ENCODE measurements at regions not wholly inside any gene's neighbourhood (a gene's known extent, or its start where the extent isn't known, plus 50 kb on each side); places are given as distances from the start of the nearest gene placed in this dataset.

DNA sequence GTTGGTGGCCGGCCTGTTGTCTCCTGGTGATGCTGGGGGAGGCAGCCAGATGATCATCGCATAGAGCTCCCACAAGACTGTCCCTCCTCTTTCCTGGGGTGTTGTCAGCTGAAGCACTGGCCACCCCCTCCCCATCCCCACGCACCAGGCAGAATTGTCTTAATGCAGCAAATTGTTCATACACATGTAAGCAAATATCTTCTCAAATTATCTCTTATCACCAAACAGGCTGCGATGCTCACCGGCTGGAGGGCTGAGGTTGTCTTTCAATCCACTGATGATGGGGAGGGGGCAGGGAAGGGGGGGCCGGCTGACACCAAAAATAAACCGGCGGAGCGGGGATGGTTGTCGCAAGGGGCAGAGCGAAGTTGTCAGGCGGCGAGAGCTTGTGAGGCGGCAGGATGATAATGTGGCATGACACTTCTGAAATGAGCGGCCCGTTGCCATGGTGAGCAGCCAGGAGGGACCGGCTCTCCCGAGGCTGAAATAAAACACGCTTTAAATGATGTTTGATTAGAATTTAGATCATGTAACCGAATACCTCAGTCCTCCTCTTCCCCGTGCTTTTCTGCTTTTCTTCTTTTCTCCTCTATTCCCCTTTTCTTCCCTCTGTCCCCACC is 59.8 kb downstream of the MRM1 start:
- Histone ChIP-seq H3K4me3 (ENCODE audit: low read depth, low read length) (no peak overlapping the region), H3K27me3 (ENCODE audit: control insufficient read depth, insufficient read depth, low read length) (peaks cover 60% of the 10 kb centered on the region), H3K36me3 (ENCODE audit: control insufficient read depth, insufficient read depth, low read length) (no peaks in the 10 kb centered on the region)
- TF ChIP-seq, protein P1, sequence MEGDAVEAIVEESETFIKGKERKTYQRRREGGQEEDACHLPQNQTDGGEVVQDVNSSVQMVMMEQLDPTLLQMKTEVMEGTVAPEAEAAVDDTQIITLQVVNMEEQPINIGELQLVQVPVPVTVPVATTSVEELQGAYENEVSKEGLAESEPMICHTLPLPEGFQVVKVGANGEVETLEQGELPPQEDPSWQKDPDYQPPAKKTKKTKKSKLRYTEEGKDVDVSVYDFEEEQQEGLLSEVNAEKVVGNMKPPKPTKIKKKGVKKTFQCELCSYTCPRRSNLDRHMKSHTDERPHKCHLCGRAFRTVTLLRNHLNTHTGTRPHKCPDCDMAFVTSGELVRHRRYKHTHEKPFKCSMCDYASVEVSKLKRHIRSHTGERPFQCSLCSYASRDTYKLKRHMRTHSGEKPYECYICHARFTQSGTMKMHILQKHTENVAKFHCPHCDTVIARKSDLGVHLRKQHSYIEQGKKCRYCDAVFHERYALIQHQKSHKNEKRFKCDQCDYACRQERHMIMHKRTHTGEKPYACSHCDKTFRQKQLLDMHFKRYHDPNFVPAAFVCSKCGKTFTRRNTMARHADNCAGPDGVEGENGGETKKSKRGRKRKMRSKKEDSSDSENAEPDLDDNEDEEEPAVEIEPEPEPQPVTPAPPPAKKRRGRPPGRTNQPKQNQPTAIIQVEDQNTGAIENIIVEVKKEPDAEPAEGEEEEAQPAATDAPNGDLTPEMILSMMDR (IDR thresholded peaks at IDR 0.05; ENCODE audit: insufficient read depth, low read length, poor library complexity, severe bottlenecking) = no peak
- no peak for DNase-seq (ENCODE audit: low read depth)

DNA sequence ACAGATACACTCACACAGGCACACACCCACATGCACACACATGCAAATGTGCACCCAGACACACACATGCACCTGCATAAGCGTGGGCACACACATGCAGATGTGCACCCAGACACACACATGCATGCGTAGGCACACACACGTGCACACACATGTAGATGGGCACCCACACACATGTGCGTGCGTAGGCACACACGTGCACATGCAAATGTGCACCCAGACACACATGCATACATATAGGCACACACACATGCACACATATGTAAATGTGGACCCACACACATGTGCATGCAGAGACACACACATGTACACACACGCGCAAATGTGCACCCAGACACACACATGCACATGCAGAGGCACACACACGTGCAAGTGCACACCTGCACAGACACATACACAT is 60.3 kb downstream of the MRM1 start:
- no peak for DNase-seq (ENCODE audit: low read depth)
- Histone ChIP-seq H3K27me3 (ENCODE audit: control insufficient read depth, insufficient read depth, low read length) (peaks cover 59% of the 10 kb centered on the region), H3K4me3 (ENCODE audit: low read depth, low read length) (no peak overlapping the region), H3K36me3 (ENCODE audit: control insufficient read depth, insufficient read depth, low read length) (no peaks in the 10 kb centered on the region)
- TF ChIP-seq, protein P1 (IDR thresholded peaks at IDR 0.05; ENCODE audit: insufficient read depth, low read length, poor library complexity, severe bottlenecking) = no peak

DNA sequence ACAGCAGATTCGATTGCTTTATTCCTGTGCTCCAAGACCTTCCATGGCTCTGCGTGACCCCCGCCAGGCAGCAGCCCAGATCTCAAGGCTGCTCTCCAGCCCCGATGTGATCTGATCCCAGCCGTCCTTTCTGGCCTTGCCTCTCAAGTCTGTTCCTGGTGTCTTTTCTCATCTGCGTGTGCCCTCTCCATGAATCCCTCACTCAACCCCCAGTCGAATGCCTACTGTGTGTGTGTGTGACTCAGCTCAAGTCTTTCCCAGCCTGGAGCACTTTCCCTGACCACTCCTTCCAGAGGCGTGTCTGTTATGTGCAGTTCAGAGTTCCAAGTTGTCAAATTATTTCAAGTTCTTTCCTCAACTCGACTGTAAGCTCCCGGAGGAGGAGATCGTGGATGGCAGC is 64.0 kb downstream of the MRM1 start:
- TF ChIP-seq, protein P1 (IDR thresholded peaks at IDR 0.05; ENCODE audit: insufficient read depth, low read length, poor library complexity, severe bottlenecking) = no peak
- H3K27me3 ChIP-seq (ENCODE audit: control insufficient read depth, insufficient read depth, low read length) = peaks cover 37% of the 10 kb centered on the region
- no peak overlapping the region for H3K4me3 ChIP-seq (ENCODE audit: low read depth, low read length)
- DNase-seq (ENCODE audit: low read depth) = no peak
- H3K36me3 ChIP-seq (ENCODE audit: control insufficient read depth, insufficient read depth, low read length) = no peaks in the 10 kb centered on the region

DNA sequence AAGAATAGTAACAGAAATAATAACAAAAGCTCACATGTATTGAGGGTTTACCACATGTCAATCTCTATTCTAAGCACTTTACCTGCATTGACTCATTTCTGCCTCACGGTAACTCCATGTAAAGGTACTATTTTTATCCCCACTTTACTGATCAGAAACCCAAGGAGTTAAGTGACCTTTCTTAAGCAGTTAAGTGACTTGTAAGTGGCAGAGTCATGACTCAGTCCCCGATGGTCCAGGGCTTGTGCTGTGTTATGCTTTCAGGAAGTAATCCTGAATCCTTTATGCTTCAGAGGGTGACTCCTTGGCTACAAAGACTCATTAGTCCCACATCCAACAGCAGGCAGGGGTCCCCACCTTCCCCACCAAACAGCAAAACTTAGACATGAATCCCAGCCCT is 66.5 kb downstream of the MRM1 start:
- TF ChIP-seq, protein P1 (IDR thresholded peaks at IDR 0.05; ENCODE audit: insufficient read depth, low read length, poor library complexity, severe bottlenecking) = no peak
- peaks cover 27% of the 10 kb centered on the region for H3K27me3 ChIP-seq (ENCODE audit: control insufficient read depth, insufficient read depth, low read length)
- H3K36me3 ChIP-seq (ENCODE audit: control insufficient read depth, insufficient read depth, low read length) = no peaks in the 10 kb centered on the region
- H3K4me3 ChIP-seq (ENCODE audit: low read depth, low read length) = no peak overlapping the region
- peak; percentile 2 for DNase-seq (ENCODE audit: low read depth)

DNA sequence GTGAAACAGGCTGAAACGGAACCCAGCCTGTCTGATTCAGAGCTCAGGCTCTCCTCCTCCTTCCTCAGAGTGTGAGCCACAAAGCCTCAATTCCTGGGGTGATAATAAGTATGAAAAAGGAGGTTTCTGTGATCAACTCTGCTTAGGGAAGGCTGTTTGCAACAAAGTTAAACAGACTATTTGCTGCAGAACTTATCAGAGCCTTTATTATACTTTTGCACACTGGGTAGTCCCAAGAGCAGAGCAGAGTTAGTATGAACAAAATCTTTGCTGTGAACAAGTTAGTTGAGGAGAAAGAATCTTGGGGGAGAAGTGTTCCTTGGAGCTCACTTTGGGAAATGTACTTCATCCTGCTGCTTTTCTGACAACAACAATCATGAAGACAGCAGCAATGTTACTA is 67.4 kb downstream of the MRM1 start:
- DNase-seq (ENCODE audit: low read depth) = no peak
- Histone ChIP-seq H3K4me3 (ENCODE audit: low read depth, low read length) (no peak overlapping the region), H3K27me3 (ENCODE audit: control insufficient read depth, insufficient read depth, low read length) (peaks cover 22% of the 10 kb centered on the region), H3K36me3 (ENCODE audit: control insufficient read depth, insufficient read depth, low read length) (no peaks in the 10 kb centered on the region)
- TF ChIP-seq, protein P1 (IDR thresholded peaks at IDR 0.05; ENCODE audit: insufficient read depth, low read length, poor library complexity, severe bottlenecking) = no peak

DNA sequence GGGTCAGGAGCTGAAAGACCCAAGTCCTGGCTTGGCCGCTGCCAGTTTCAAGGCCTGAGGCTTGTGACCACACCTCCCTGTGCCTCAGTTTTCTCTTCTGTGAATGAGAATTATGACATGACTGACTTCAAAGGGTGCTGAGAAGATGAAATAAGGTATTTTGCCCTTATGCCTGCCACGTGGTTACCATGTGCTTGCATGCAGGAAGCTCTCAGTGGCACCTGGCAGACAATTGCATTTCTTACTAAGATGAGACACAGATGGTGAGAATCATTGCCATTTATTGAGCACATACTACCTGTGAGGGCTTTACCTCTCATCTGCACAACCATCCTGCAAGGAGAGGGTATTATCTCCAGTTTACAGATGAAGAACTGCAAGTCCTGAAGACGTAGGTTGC is 69.8 kb downstream of the MRM1 start:
- no peak for DNase-seq (ENCODE audit: low read depth)
- Histone ChIP-seq H3K27me3 (ENCODE audit: control insufficient read depth, insufficient read depth, low read length) (peaks cover 16% of the 10 kb centered on the region), H3K4me3 (ENCODE audit: low read depth, low read length) (no peak overlapping the region), H3K36me3 (ENCODE audit: control insufficient read depth, insufficient read depth, low read length) (no peaks in the 10 kb centered on the region)
- TF ChIP-seq, protein P1 (IDR thresholded peaks at IDR 0.05; ENCODE audit: insufficient read depth, low read length, poor library complexity, severe bottlenecking) = no peak

Measured in kidney epithelial cell (primary cell).